A673 (cell line): ENCODE measurements at regions not wholly inside any gene's neighbourhood (a gene's known extent, or its start where the extent isn't known, plus 50 kb on each side); places are given as distances from the start of the nearest gene placed in this dataset.
A peak's percentile ranks its signal among the peaks of the same experiment; 100 is the strongest.

ENCODE experiments used
- EZH2 ChIP-seq: fragments of 200-600 bp; sonication (generic); IDR thresholded peaks from 2 replicates; pipeline ENCODE4 v1.6.1; 2017; ENCODE audit warnings: borderline replicate concordance, low read depth, mild to moderate bottlenecking, mixed read lengths, antibody characterized with exemption, low read length; ENCODE audit not compliant: poor library complexity, severe bottlenecking
- TF ChIP-seq, protein P1 (sequence below): fragments of 300-800, 200-600 bp; sonication (generic); conservative IDR thresholded peaks from 2 replicates; pipeline ENCODE4 v1.5.1; 2017; ENCODE audit warnings: low read depth, mild to moderate bottlenecking, antibody characterized with exemption, low read length, moderate library complexity, mixed read lengths

DNA sequence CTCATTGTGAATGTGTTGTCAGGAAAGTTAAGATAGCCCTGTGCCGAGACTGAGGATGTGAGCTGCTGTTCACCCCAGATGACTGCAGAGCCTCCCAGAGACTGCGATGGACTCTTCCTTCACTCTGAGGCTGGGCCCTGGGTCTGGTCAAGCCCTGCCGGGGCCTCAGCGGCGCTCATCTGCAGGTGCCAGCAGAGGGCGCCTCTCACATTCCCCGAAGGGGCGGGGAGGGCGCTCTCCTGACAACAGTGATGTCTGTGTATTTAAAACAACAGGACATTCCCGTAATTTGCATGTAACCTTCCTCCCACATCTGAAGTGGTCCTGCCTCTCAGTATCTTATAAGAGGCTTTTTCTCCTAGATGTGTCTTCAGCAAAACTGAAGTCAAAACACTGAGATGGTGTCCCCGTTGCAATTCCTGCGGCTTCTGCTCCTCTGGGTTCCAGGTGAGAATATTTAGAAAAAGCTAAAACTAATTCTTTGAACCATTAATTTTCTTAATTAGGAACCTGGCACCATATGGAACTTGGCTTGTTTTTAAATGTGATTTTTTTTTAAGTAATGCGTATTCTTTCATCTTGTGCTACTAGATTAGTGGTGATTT lies 1377.9 kb downstream of the RPIA start:
- TF ChIP-seq, protein P1, sequence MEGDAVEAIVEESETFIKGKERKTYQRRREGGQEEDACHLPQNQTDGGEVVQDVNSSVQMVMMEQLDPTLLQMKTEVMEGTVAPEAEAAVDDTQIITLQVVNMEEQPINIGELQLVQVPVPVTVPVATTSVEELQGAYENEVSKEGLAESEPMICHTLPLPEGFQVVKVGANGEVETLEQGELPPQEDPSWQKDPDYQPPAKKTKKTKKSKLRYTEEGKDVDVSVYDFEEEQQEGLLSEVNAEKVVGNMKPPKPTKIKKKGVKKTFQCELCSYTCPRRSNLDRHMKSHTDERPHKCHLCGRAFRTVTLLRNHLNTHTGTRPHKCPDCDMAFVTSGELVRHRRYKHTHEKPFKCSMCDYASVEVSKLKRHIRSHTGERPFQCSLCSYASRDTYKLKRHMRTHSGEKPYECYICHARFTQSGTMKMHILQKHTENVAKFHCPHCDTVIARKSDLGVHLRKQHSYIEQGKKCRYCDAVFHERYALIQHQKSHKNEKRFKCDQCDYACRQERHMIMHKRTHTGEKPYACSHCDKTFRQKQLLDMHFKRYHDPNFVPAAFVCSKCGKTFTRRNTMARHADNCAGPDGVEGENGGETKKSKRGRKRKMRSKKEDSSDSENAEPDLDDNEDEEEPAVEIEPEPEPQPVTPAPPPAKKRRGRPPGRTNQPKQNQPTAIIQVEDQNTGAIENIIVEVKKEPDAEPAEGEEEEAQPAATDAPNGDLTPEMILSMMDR, result peak; percentile 87
- no peak for TF ChIP-seq EZH2
